PC-3 (cell line): ENCODE measurements at regions not wholly inside any gene's neighbourhood (a gene's known extent, or its start where the extent isn't known, plus 50 kb on each side); places are given as distances from the start of the nearest gene placed in this dataset.

Experiments
- ATAC-seq: fragments of 200-7000 bp; cut with Tn5 transposase; 2 replicates; pipeline ENCODE4 v1.9.1; 2020; ENCODE audit warnings: mild to moderate bottlenecking, moderate library complexity
- BruUV-seq: library from RNA; stranded (reverse); fragments of 400-500 nt; replicated peaks from 2 replicates; lab custom pipeline; 2021; lab: Mats Ljungman, UMichigan
- CTCF ChIA-PET: fragments of 300-600 bp; sonication (Branson Sonifier 250); formaldehyde crosslinking; loops from one replicate; lab custom pipeline; 2022; ENCODE audit warnings: antibody characterized with exemption; lab: Charles Lee
- POLR2A ChIA-PET: fragments of 300-600 bp; sonication (Branson Sonifier 250); formaldehyde crosslinking; loops from one replicate; lab custom pipeline; 2022; ENCODE audit warnings: antibody characterized with exemption; ENCODE audit not compliant: unreplicated experiment; lab: Charles Lee
- DNase-seq: peaks from one replicate; pipeline ENCODE4 v3.0.0-alpha.2; 2015
- H2AFZ ChIP-seq: fragments of 300-600 bp; sonication (generic); 2 replicates; pipeline ENCODE4 v1.6.0; 2016; ENCODE audit warnings: antibody characterized with exemption, low read length
- H3F3A ChIP-seq: fragments of 300-600 bp; sonication (generic); one replicate; pipeline ENCODE4 v1.6.0; 2017; ENCODE audit warnings: antibody characterized with exemption, low read length, control low read depth, mild to moderate bottlenecking; ENCODE audit not compliant: unreplicated experiment
- H3K27ac ChIP-seq: fragments of 300-600 bp; sonication (generic); 2 replicates; pipeline ENCODE4 v1.5.1; 2016; ENCODE audit warnings: mild to moderate bottlenecking, low read length
- H3K27me3 ChIP-seq: fragments of 300-600 bp; sonication (generic); 2 replicates; pipeline ENCODE4 v1.6.1; 2016; ENCODE audit warnings: low read length, mixed read lengths
- H3K36me3 ChIP-seq: fragments of 300-600 bp; sonication (generic); 2 replicates; pipeline ENCODE4 v1.6.1; 2016; ENCODE audit warnings: low read depth, mixed run types, low read length, mixed read lengths
- H3K4me1 ChIP-seq: fragments of 300-600 bp; sonication (generic); 2 replicates; pipeline ENCODE4 v1.5.1; 2016; ENCODE audit warnings: low read length; ENCODE audit not compliant: insufficient read depth
- H3K4me2 ChIP-seq: fragments of 300-600 bp; sonication (generic); 2 replicates; pipeline ENCODE4 v1.6.0; 2016; ENCODE audit warnings: low read length
- H3K4me3 ChIP-seq: fragments of 300-600 bp; sonication (generic); 2 replicates; pipeline ENCODE4 v1.5.1; 2016; ENCODE audit warnings: mild to moderate bottlenecking, low read length, mixed read lengths
- H3K79me2 ChIP-seq: fragments of 300-600 bp; sonication (generic); 2 replicates; pipeline ENCODE4 v1.6.1; 2017; ENCODE audit warnings: low read length, mixed read lengths
- H3K9ac ChIP-seq: fragments of 300-600 bp; sonication (generic); 2 replicates; pipeline ENCODE4 v1.6.0; 2016; ENCODE audit warnings: mild to moderate bottlenecking, low read length
- H3K9me2 ChIP-seq: fragments of 300-600 bp; sonication (generic); replicated peaks from 2 replicates; pipeline ENCODE4 v1.6.1; 2016; ENCODE audit warnings: mixed run types, low read length, mixed read lengths
- H3K9me3 ChIP-seq: fragments of 300-600 bp; sonication (generic); 2 replicates; pipeline ENCODE4 v1.6.1; 2016; ENCODE audit warnings: low read length, mixed read lengths
- H4K20me1 ChIP-seq: fragments of 300-600 bp; sonication (generic); 2 replicates; pipeline ENCODE4 v1.6.1; 2016; ENCODE audit warnings: low read length, mixed read lengths
- CTCF ChIP-seq: fragments of 300-600 bp; sonication (generic); conservative IDR thresholded peaks from 2 replicates; pipeline ENCODE4 v1.5.1; 2017; ENCODE audit warnings: antibody characterized with exemption, low read depth, mild to moderate bottlenecking, low read length
- EZH2 ChIP-seq: fragments of 300-600 bp; sonication (generic); IDR thresholded peaks from one replicate; pipeline ENCODE4 v1.6.1; 2017; ENCODE audit warnings: antibody characterized with exemption, mild to moderate bottlenecking, low read length; ENCODE audit not compliant: unreplicated experiment
- EZH2phosphoT487 ChIP-seq: fragments of 300-600 bp; sonication (generic); IDR thresholded peaks from 2 replicates; pipeline ENCODE4 v1.6.1; 2018; ENCODE audit warnings: mild to moderate bottlenecking, antibody characterized with exemption, low read length, borderline replicate concordance
- intact Hi-C: fragments of 100-400 bp; cut with micrococcal nuclease; formaldehyde crosslinking; loops from 2 replicates; pipeline ENCODE4 v1.9.0; 2023

- no peaks in the 10 kb centered on the region for H4K20me1 ChIP-seq
- no peak overlapping the region for H3K4me3 ChIP-seq
- no peak overlapping the region for H3K4me2 ChIP-seq
- CTCF ChIA-PET = no interaction called here
- no peak for TF ChIP-seq EZH2phosphoT487
- TF ChIP-seq EZH2 = no peak
- TF ChIP-seq CTCF = no peak
- no peaks in the 10 kb centered on the region for H3F3A ChIP-seq
- no TSS peak for BruUV-seq
- H2AFZ ChIP-seq = no peak overlapping the region
- intact Hi-C loops = no loop called here
- H3K36me3 ChIP-seq = no peaks in the 10 kb centered on the region
- DNase-seq (no peak), ATAC-seq (no peak)
- H3K4me1 ChIP-seq = no peaks in the 10 kb centered on the region
- no peaks in the 10 kb centered on the region for H3K79me2 ChIP-seq
- no peaks in the 10 kb centered on the region for H3K9me3 ChIP-seq
- H3K9ac ChIP-seq = no peak overlapping the region
- peaks cover 17% of the 10 kb centered on the region for H3K27me3 ChIP-seq
- POLR2A ChIA-PET = no interaction called here
- H3K9me2 ChIP-seq = no peaks in the 10 kb centered on the region
- H3K27ac ChIP-seq = no peak overlapping the region
Measured at GRCh38 chr7:128171342-128171918, 69.6 kb upstream of the LEP start.

GRCh38 chr7:128172151-128172550, 68.9 kb upstream of the LEP start:
- Histone ChIP-seq H3F3A (no peaks in the 10 kb centered on the region), H3K9me2 (no peaks in the 10 kb centered on the region), H3K27me3 (peaks cover 9% of the 10 kb centered on the region), H3K4me3 (no peak overlapping the region), H3K4me1 (no peaks in the 10 kb centered on the region), H3K36me3 (no peaks in the 10 kb centered on the region), H3K79me2 (no peaks in the 10 kb centered on the region), H3K4me2 (no peak overlapping the region), H3K9ac (no peak overlapping the region), H2AFZ (no peak overlapping the region), H4K20me1 (no peaks in the 10 kb centered on the region), H3K9me3 (no peaks in the 10 kb centered on the region), H3K27ac (no peak overlapping the region)
- CTCF ChIA-PET = no interaction called here
- DNase-seq (no peak), ATAC-seq (peak; percentile 19; the same call in 1 of the 2 replicates)
- intact Hi-C loops = no loop called here
- TF ChIP-seq EZH2phosphoT487 = no peak
- no peak for TF ChIP-seq EZH2
- TF ChIP-seq CTCF = no peak
- POLR2A ChIA-PET = no interaction called here
- no TSS peak for BruUV-seq

GRCh38 chr7:128172963-128173362, 68.1 kb upstream of the LEP start:
- no peaks in the 10 kb centered on the region for H3K36me3 ChIP-seq
- H4K20me1 ChIP-seq = no peaks in the 10 kb centered on the region
- no peak overlapping the region for H2AFZ ChIP-seq
- no peaks in the 10 kb centered on the region for H3K79me2 ChIP-seq
- no peaks in the 10 kb centered on the region for H3F3A ChIP-seq
- DNase-seq (no peak), ATAC-seq (no peak)
- TF ChIP-seq EZH2phosphoT487 = no peak
- TF ChIP-seq EZH2 = no peak
- no peak for TF ChIP-seq CTCF
- H3K27me3 ChIP-seq = peaks cover 6% of the 10 kb centered on the region
- H3K4me2 ChIP-seq = no peak overlapping the region
- POLR2A ChIA-PET = no interaction called here
- no peak overlapping the region for H3K9ac ChIP-seq
- H3K4me3 ChIP-seq = no peak overlapping the region
- no peaks in the 10 kb centered on the region for H3K4me1 ChIP-seq
- no TSS peak for BruUV-seq
- intact Hi-C loops = no loop called here
- no peak overlapping the region for H3K27ac ChIP-seq
- no peaks in the 10 kb centered on the region for H3K9me2 ChIP-seq
- CTCF ChIA-PET = no interaction called here
- H3K9me3 ChIP-seq = no peaks in the 10 kb centered on the region
